ENCODE measurements at regions not wholly inside any gene's neighbourhood (a gene's known extent, or its start where the extent isn't known, plus 50 kb on each side); places are given as distances from the start of the nearest gene placed in this dataset.

GRCh38 chr10:131609176-131609575 is 291.6 kb upstream of the PPP2R2D start:
- no peak overlapping the region for H3K4me3 ChIP-seq (ENCODE audit: low read length)
- no peaks in the 10 kb centered on the region for H3K9me3 ChIP-seq (replicated peaks; ENCODE audit: insufficient read depth, low read length)
- no peaks in the 10 kb centered on the region for H3K79me2 ChIP-seq (ENCODE audit: low read length)
- no peaks in the 10 kb centered on the region for H3K9me2 ChIP-seq (replicated peaks; ENCODE audit: insufficient read depth, low read length)
- H3K9ac ChIP-seq (ENCODE audit: low read length) = no peak overlapping the region
- H2AFZ ChIP-seq (ENCODE audit: low read length) = no peak overlapping the region
- no peaks in the 10 kb centered on the region for H3K27me3 ChIP-seq (replicated peaks; ENCODE audit: insufficient read depth, low read length)
- DNase-seq = no peak
- no peaks in the 10 kb centered on the region for H3K4me1 ChIP-seq (ENCODE audit: low read length)
- H3K4me2 ChIP-seq (ENCODE audit: low read depth, low read length) = no peak overlapping the region
- H4K20me1 ChIP-seq (ENCODE audit: insufficient read depth, low read length) = no peaks in the 10 kb centered on the region
- H3K36me3 ChIP-seq (replicated peaks; ENCODE audit: insufficient read depth, low read length) = no peaks in the 10 kb centered on the region
- no peak overlapping the region for H3K27ac ChIP-seq (ENCODE audit: low read length)
- no peak for TF ChIP-seq EZH2 (optimal IDR thresholded peaks at IDR 0.05; ENCODE audit: low read depth, low read length)
- TF ChIP-seq EZH2phosphoT487 (IDR thresholded peaks at IDR 0.05; ENCODE audit: low read length) = no peak
- no peak for TF ChIP-seq CTCF (IDR thresholded peaks at IDR 0.05; ENCODE audit: low read length)
- no peaks in the 10 kb centered on the region for H3F3A ChIP-seq (ENCODE audit: insufficient read depth, low read length)

GRCh38 chr10:131615150-131615549 is 285.7 kb upstream of the PPP2R2D start:
- H3K9ac ChIP-seq (ENCODE audit: low read length) = no peak overlapping the region
- TF ChIP-seq EZH2 (optimal IDR thresholded peaks at IDR 0.05; ENCODE audit: low read depth, low read length) (no peak), CTCF (IDR thresholded peaks at IDR 0.05; ENCODE audit: low read length) (no peak), EZH2phosphoT487 (IDR thresholded peaks at IDR 0.05; ENCODE audit: low read length) (no peak)
- H3K4me2 ChIP-seq (ENCODE audit: low read depth, low read length) = no peak overlapping the region
- H3K27ac ChIP-seq (ENCODE audit: low read length) = no peak overlapping the region
- H3F3A ChIP-seq (ENCODE audit: insufficient read depth, low read length) = no peaks in the 10 kb centered on the region
- H3K4me1 ChIP-seq (ENCODE audit: low read length) = no peaks in the 10 kb centered on the region
- H3K9me3 ChIP-seq (replicated peaks; ENCODE audit: insufficient read depth, low read length) = no peaks in the 10 kb centered on the region
- no peaks in the 10 kb centered on the region for H3K79me2 ChIP-seq (ENCODE audit: low read length)
- no peaks in the 10 kb centered on the region for H3K27me3 ChIP-seq (replicated peaks; ENCODE audit: insufficient read depth, low read length)
- no peak overlapping the region for H2AFZ ChIP-seq (ENCODE audit: low read length)
- DNase-seq = no peak
- H3K4me3 ChIP-seq (ENCODE audit: low read length) = no peak overlapping the region
- H3K9me2 ChIP-seq (replicated peaks; ENCODE audit: insufficient read depth, low read length) = no peaks in the 10 kb centered on the region
- no peaks in the 10 kb centered on the region for H3K36me3 ChIP-seq (replicated peaks; ENCODE audit: insufficient read depth, low read length)
- no peaks in the 10 kb centered on the region for H4K20me1 ChIP-seq (ENCODE audit: insufficient read depth, low read length)

GRCh38 chr10:131616040-131616439 is 284.8 kb upstream of the PPP2R2D start:
- no peak overlapping the region for H3K9ac ChIP-seq (ENCODE audit: low read length)
- H3K27me3 ChIP-seq (replicated peaks; ENCODE audit: insufficient read depth, low read length) = no peaks in the 10 kb centered on the region
- H3K4me2 ChIP-seq (ENCODE audit: low read depth, low read length) = no peak overlapping the region
- no peak for DNase-seq
- no peaks in the 10 kb centered on the region for H4K20me1 ChIP-seq (ENCODE audit: insufficient read depth, low read length)
- H3K9me3 ChIP-seq (replicated peaks; ENCODE audit: insufficient read depth, low read length) = no peaks in the 10 kb centered on the region
- no peaks in the 10 kb centered on the region for H3K9me2 ChIP-seq (replicated peaks; ENCODE audit: insufficient read depth, low read length)
- H3K4me1 ChIP-seq (ENCODE audit: low read length) = no peaks in the 10 kb centered on the region
- H3K4me3 ChIP-seq (ENCODE audit: low read length) = no peak overlapping the region
- TF ChIP-seq EZH2 (optimal IDR thresholded peaks at IDR 0.05; ENCODE audit: low read depth, low read length) = no peak
- no peak for TF ChIP-seq EZH2phosphoT487 (IDR thresholded peaks at IDR 0.05; ENCODE audit: low read length)
- no peak for TF ChIP-seq CTCF (IDR thresholded peaks at IDR 0.05; ENCODE audit: low read length)
- no peaks in the 10 kb centered on the region for H3K36me3 ChIP-seq (replicated peaks; ENCODE audit: insufficient read depth, low read length)
- no peaks in the 10 kb centered on the region for H3F3A ChIP-seq (ENCODE audit: insufficient read depth, low read length)
- no peak overlapping the region for H2AFZ ChIP-seq (ENCODE audit: low read length)
- no peak overlapping the region for H3K27ac ChIP-seq (ENCODE audit: low read length)
- H3K79me2 ChIP-seq (ENCODE audit: low read length) = no peaks in the 10 kb centered on the region

Measured in MM.1S (cell line).